HEK293T (cell line): ENCODE measurements at regions not wholly inside any gene's neighbourhood (a gene's known extent, or its start where the extent isn't known, plus 50 kb on each side); places are given as distances from the start of the nearest gene placed in this dataset.

Experiments used
- CTCF ChIA-PET: fragments of 350-600 bp; formaldehyde crosslinking; extraction: SDS; loops from one replicate; lab custom pipeline; 2021; ENCODE audit warnings: antibody characterized with exemption, inconsistent platforms; lab: Yijun Ruan, JAX
- POLR2A ChIA-PET: fragments of 350-600 bp; formaldehyde crosslinking; extraction: SDS; loops from one replicate; lab custom pipeline; 2020; ENCODE audit warnings: antibody characterized with exemption, inconsistent platforms; lab: Yijun Ruan, JAX
- DNase-seq: peaks from one replicate; pipeline ENCODE4 v3.0.0; 2012; ENCODE audit warnings: mixed read lengths; ENCODE audit errors: extremely low spot score
- ARNT ChIP-seq: fragments of 450-650 bp; IDR thresholded peaks from 2 replicates; pipeline ENCODE4 v1.6.1; 2017; ENCODE audit warnings: mild to moderate bottlenecking
- BHLHE40 ChIP-seq: fragments of 450-650 bp; IDR thresholded peaks from 2 replicates; pipeline ENCODE4 v1.6.1; 2016; ENCODE audit warnings: mild to moderate bottlenecking, moderate library complexity, borderline replicate concordance
- CTBP1 ChIP-seq: fragments of 450-650 bp; IDR thresholded peaks from 2 replicates; pipeline ENCODE4 v1.6.1; 2016; ENCODE audit warnings: borderline replicate concordance
- ELF4 ChIP-seq: fragments of 450-650 bp; IDR thresholded peaks from 2 replicates; pipeline ENCODE4 v1.6.1; 2017; ENCODE audit warnings: antibody characterized with exemption
- FOXA1 ChIP-seq: fragments of 450-650 bp; IDR thresholded peaks from 2 replicates; pipeline ENCODE4 v1.6.1; 2016; ENCODE audit warnings: mild to moderate bottlenecking
- FOXK2 ChIP-seq: fragments of 450-650 bp; IDR thresholded peaks from 2 replicates; pipeline ENCODE4 v1.6.1; 2016; ENCODE audit warnings: mild to moderate bottlenecking
- FOXM1 ChIP-seq: fragments of 450-650 bp; IDR thresholded peaks from 2 replicates; pipeline ENCODE4 v1.6.1; 2017; ENCODE audit warnings: mild to moderate bottlenecking, borderline replicate concordance
- HDGF ChIP-seq: fragments of 450-650 bp; IDR thresholded peaks from 2 replicates; pipeline ENCODE4 v1.6.1; 2017; ENCODE audit warnings: antibody characterized with exemption, borderline replicate concordance
- L3MBTL2 ChIP-seq: fragments of 450-650 bp; conservative IDR thresholded peaks from 2 replicates; pipeline ENCODE4 v1.6.1; 2016; ENCODE audit warnings: mild to moderate bottlenecking
- LEF1 ChIP-seq: fragments of 450-650 bp; IDR thresholded peaks from 2 replicates; pipeline ENCODE4 v1.6.1; 2017; ENCODE audit warnings: mild to moderate bottlenecking, borderline replicate concordance
- NFRKB ChIP-seq: fragments of 450-650 bp; IDR thresholded peaks from 2 replicates; pipeline ENCODE4 v1.6.1; 2016; ENCODE audit warnings: mild to moderate bottlenecking, moderate library complexity
- SP1 ChIP-seq: fragments of 450-650 bp; IDR thresholded peaks from 2 replicates; pipeline ENCODE4 v1.6.1; 2017
- SUZ12 ChIP-seq: fragments of 450-650 bp; IDR thresholded peaks from 2 replicates; pipeline ENCODE4 v1.6.1; 2016; ENCODE audit warnings: mild to moderate bottlenecking
- TARDBP ChIP-seq: fragments of 450-650 bp; IDR thresholded peaks from 2 replicates; pipeline ENCODE4 v1.6.1; 2016
- ZNF384 ChIP-seq: fragments of 450-650 bp; IDR thresholded peaks from 2 replicates; pipeline ENCODE4 v1.6.1; 2016
- TF ChIP-seq, protein P1 (sequence below): fragments of 450-650 bp; IDR thresholded peaks from 2 replicates; pipeline ENCODE4 v1.6.1; 2016

- ChIA-PET POLR2A (no interaction called here), CTCF (interaction anchor here (0.6 kb wide), 1 partner anchor 44 kb away, joined by 3 read pairs; no protein-coding TSS in a partner anchor)
- TF ChIP-seq, protein P1, sequence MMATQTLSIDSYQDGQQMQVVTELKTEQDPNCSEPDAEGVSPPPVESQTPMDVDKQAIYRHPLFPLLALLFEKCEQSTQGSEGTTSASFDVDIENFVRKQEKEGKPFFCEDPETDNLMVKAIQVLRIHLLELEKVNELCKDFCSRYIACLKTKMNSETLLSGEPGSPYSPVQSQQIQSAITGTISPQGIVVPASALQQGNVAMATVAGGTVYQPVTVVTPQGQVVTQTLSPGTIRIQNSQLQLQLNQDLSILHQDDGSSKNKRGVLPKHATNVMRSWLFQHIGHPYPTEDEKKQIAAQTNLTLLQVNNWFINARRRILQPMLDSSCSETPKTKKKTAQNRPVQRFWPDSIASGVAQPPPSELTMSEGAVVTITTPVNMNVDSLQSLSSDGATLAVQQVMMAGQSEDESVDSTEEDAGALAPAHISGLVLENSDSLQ: no peak
- TF ChIP-seq ELF4 (no peak), FOXM1 (no peak)
- no peak for DNase-seq
These were observed 520.5 kb upstream of the NR3C2 start for GRCh38 chr4:148962539-148963290.

GRCh38 chr4:148961526-148961925 lies 519.3 kb upstream of the NR3C2 start:
- TF ChIP-seq NFRKB: no peak
- no peak for TF ChIP-seq ELF4
- no peak for TF ChIP-seq BHLHE40
- TF ChIP-seq LEF1: no peak
- TF ChIP-seq SP1: no peak
- no peak for TF ChIP-seq SUZ12
- no peak for TF ChIP-seq FOXA1
- no peak for TF ChIP-seq ARNT
- TF ChIP-seq, protein P1: no peak
- TF ChIP-seq FOXK2: no peak
- no peak for TF ChIP-seq CTBP1
- TF ChIP-seq FOXM1: no peak
- no peak for TF ChIP-seq HDGF
- DNase-seq: no peak

DNA sequence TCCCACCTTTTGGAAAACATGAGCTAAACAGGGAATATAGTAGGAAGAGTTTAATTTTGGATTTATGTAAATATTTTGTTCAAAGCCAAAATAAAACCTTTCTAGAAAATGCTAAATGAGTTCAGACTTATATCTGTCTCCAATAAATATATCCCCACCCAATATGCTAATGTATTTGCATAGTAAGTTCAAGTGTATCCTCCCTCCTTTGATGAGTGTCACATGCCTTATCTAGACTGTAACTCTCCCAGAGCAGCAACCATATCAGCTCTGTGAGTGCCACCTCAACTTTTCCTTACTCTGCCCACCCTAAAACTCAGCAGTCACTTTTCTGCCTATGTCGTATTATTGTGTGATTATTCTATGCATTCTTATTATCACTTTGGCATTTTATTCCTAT lies 516.1 kb upstream of the NR3C2 start:
- no peak for TF ChIP-seq HDGF
- TF ChIP-seq ELF4: no peak
- TF ChIP-seq, protein P1: no peak
- TF ChIP-seq TARDBP: no peak
- TF ChIP-seq L3MBTL2: no peak
- TF ChIP-seq ARNT: no peak
- TF ChIP-seq FOXA1: no peak
- TF ChIP-seq BHLHE40: no peak
- no peak for TF ChIP-seq ZNF384
- no peak for TF ChIP-seq SP1
- no peak for TF ChIP-seq FOXK2
- no peak for TF ChIP-seq LEF1
- TF ChIP-seq FOXM1: no peak
- TF ChIP-seq SUZ12: no peak
- no peak for TF ChIP-seq NFRKB
- ChIA-PET POLR2A (no interaction called here), CTCF (no interaction called here)
- no peak for DNase-seq

More at GRCh38 chr4:148961526-148961925, 519.3 kb upstream of the NR3C2 start:
- ChIA-PET POLR2A (no interaction called here), CTCF (interaction anchor here (0.6 kb wide), 1 partner anchor 96 kb away, joined by 3 read pairs; no protein-coding TSS in a partner anchor)

GRCh38 chr4:148955564-148956297 lies 513.5 kb upstream of the NR3C2 start:
- ChIA-PET POLR2A (no interaction called here), CTCF (interaction anchor here (0.6 kb wide), 1 partner anchor 893 kb away, joined by 3 read pairs; no protein-coding TSS in a partner anchor)
- no peak for DNase-seq
- TF ChIP-seq SUZ12 (no peak), BHLHE40 (no peak), ZNF384 (no peak), FOXA1 (no peak), TARDBP (no peak), NFRKB (no peak), HDGF (no peak), FOXM1 (no peak)

- no peak for TF ChIP-seq ZNF384
- no peak for TF ChIP-seq SP1
- no peak for TF ChIP-seq HDGF
- TF ChIP-seq L3MBTL2: no peak
- TF ChIP-seq, protein P1: no peak
- TF ChIP-seq ARNT: no peak
- TF ChIP-seq FOXA1: no peak
- TF ChIP-seq LEF1: no peak
- TF ChIP-seq SUZ12: no peak
- TF ChIP-seq ELF4: no peak
- no peak for TF ChIP-seq BHLHE40
- TF ChIP-seq FOXM1: no peak
- no peak for TF ChIP-seq CTBP1
- TF ChIP-seq FOXK2: no peak
- TF ChIP-seq NFRKB: no peak
- no peak for TF ChIP-seq TARDBP
- ChIA-PET CTCF (no interaction called here), POLR2A (no interaction called here)
- no peak for DNase-seq
These were observed 512.0 kb upstream of the NR3C2 start for GRCh38 chr4:148954011-148954749.
